NCI-H1105 (cell line): ENCODE measurements at regions not wholly inside any gene's neighbourhood (a gene's known extent, or its start where the extent isn't known, plus 50 kb on each side); places are given as distances from the start of the nearest gene placed in this dataset.
A peak's percentile ranks its signal among the peaks of the same experiment; 100 is the strongest.
"Not testable (repeated sequence)": the region's sequence is repeated elsewhere in the genome, so short reads cannot be mapped to it uniquely, and the experiment has no call there.

ENCODE experiments used
- DNase-seq: peaks from one replicate; lab custom pipeline; 2025; lab: John Stamatoyannopoulos, UW

- DNase-seq = no peak
Observed at GRCh38 chr3:164927728-164928127, 150.6 kb downstream of the SI start.

GRCh38 chr3:164918905-164919304 is 159.4 kb downstream of the SI start:
- DNase-seq = no peak

DNA sequence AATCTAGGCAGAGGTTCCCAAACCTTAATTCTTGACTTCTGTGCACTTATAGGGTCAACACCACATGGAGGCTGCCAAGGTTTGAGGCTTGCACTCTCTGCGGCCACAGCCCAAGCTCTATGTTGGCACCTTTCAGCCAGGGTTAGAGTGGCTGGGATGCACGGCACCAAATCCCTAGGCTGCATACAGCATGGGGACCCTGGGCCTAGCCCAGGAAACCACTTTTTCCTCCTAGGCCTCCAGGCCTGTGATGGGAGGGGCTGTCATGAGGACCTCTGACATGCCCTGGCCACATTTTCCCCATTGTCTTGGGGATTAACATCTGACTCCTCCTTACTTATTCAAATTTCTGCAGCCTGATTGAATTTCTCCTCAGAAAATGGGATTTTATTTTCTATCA is 165.4 kb downstream of the SI start:
- DNase-seq = no peak

GRCh38 chr3:164903820-164904451 is 174.4 kb downstream of the SI start:
- DNase-seq = no peak

DNA sequence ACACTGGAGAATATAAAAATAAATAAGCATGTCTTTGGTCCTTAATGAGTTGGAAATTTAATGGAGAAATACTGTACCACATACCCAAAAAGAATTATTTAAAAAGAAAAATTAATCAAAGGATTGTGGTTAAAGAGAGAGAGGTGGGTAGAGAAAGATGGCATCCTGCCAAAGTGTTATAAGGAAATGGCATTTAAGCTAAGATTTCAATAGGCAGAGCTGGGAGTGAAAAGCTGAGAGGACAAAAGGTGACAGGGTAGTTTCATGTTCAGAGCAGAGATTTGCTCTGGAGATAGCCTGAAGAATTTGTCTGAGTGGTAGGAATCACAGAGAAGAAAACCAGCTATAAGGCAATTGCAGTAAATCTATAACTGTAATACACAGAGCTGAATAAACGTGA is 181.0 kb downstream of the SI start:
- DNase-seq = peak; percentile 75

- DNase-seq = no peak
Observed at GRCh38 chr3:164890061-164890460, 188.2 kb downstream of the SI start.

GRCh38 chr3:164883171-164883570 is 195.1 kb downstream of the SI start:
- no peak for DNase-seq

- no peak for DNase-seq
Observed at GRCh38 chr3:164879201-164879600, 199.1 kb downstream of the SI start.

- no peak for DNase-seq
Observed at GRCh38 chr3:164864454-164864853, 213.8 kb downstream of the SI start.

DNA sequence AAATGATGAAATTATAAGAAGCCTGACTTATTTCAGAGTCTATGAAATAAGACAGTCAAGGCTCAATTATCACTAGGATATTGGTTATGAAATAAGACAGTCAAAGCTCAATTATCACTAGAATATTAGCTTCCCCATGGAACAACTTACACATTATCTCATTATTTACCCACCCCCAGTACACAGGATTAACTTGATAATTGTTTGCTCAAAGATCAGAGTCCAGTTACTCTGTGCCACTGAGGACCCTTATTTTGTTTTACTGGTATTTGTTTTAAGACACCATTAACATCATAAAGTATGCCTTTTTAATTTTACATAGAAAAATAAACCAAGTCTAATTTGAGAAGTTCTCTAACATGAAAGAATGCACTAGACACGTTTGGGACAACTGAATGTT is 225.4 kb downstream of the SI start:
- no peak for DNase-seq

GRCh38 chr3:164851905-164852304 is 226.4 kb downstream of the SI start:
- no peak for DNase-seq

- DNase-seq = no peak
Observed at GRCh38 chr3:164851204-164851603, 227.1 kb downstream of the SI start.

- DNase-seq = no peak
Observed at GRCh38 chr3:164848923-164849322, 229.4 kb downstream of the SI start.

DNA sequence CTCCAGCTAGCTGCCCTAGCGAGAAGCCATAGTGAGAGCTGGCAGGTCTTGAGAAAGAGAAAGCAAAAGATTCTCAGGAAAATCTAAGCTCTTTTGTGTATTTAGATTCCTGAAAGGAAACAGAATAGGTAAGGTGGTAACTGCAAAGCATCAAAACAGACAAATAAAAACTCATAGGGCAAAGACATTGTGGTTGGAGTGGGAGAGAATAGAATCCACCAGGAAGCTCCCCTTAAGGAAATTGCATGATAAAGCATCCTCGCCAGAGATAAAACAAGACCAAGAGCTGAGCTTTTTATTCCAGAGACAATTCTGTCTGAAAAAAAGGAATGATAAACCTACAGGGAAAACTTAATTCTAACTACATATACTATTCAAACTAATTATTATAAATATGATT is 232.6 kb downstream of the SI start:
- no peak for DNase-seq

- no peak for DNase-seq
Observed at GRCh38 chr3:164832216-164832615, 246.1 kb downstream of the SI start.

- no peak for DNase-seq
Observed at GRCh38 chr3:164818318-164818717, 260.0 kb downstream of the SI start.

DNA sequence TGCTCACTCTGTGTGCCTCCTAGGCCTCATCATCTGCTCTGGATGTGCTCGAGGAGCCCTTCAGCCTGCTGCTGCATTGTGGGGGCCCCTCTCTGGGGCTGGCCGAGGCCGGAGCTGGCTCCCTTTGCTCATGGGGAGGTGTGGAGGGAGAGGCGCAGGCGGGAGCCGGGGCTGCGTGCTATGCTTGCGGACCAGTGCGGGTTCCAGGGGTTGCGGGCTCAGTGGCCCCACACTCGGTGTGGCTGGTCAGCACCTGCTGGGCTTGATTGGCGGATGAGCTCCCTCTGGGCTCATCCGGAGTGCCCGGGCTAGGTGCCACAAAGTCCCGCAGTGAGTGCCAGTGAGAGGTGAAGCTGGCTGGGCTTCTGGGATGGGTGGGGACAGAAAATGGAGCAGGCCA is 264.2 kb downstream of the SI start:
- DNase-seq = no peak

GRCh38 chr3:164812042-164812441 is 266.3 kb downstream of the SI start:
- no peak for DNase-seq

DNA sequence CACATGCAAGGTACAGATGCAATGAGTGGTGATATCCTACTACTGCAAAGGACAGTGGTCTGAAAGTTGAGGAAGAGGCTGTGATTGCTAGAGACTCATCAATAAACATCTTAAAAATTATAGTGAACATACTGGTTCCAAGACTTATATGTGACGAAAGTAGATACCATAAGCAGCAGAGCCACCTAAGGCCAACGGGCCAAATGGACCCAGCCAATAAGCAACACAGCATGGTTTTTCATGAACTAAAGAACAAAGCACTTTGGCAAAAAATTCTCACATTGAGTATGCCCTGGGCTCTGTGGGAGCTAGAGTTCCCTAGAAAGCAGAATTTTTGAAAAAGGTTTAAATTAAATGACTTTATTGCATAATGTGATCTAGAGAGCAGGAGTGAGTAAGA is 272.1 kb downstream of the SI start:
- no peak for DNase-seq

DNA sequence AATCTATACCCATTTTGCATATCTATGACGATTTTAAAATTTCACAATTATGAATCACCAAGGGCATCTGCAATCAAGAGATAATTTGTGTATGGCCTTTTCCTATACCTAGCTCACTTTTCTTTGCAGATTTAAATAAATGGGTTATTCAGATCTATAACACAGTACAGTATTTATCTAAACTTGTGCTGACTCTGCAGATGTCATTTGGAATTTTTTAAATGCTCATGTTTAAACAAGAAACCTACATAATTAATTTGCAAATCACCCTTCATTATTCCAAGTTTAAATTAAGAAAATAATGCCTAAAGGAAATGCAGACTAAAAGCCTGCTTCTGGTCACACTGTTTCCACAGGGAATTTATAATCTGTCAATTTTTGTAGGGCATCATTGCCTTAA is 284.2 kb downstream of the SI start:
- no peak for DNase-seq

GRCh38 chr3:164791263-164791662 is 287.0 kb downstream of the SI start:
- no peak for DNase-seq

- not testable (repeated sequence) for DNase-seq
Observed at GRCh38 chr3:164784407-164784806, 293.9 kb downstream of the SI start.

DNA sequence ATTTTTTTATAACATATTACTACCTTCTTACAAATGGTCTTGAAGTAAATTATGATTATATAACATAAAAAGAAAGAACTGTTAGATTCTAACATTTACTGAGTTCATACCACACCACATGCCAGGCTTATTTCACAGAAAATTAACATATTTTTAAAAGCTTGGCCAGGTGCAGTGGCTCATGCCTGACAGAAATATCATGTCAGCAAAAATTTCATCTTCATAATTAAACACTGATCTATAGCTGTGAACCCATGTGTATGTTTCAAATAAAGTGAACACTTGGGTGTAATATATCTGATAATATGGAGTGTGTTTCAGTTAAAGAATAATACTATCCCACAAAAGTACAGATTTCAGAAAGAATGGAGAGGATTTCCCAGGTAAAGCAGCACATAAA is 296.5 kb downstream of the SI start:
- DNase-seq = no peak

DNA sequence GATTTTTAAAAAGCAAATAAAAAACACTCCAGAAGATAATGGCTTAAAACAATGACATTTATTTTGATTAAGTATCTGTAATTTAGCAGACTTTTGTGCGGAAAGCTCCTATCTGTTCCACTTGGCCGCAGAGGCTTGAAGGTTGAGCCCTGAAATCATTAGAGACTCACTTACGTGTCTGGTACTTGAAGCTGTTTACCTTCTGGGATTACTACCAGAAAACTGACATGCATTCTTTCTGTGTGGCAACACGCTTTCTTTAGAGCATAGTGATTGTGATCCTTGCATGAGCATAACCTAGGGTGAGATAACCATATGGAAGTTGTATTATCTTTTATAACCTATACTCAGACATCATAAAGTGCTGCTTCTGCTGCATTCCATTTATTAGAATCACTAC is 298.5 kb downstream of the SI start:
- peak; percentile 90 for DNase-seq

- peak; percentile 19 for DNase-seq
Observed at GRCh38 chr3:164752812-164753211, 325.5 kb downstream of the SI start.
